Vagina (tissue), 2 donors: ENCODE measurements at regions not wholly inside any gene's neighbourhood (a gene's known extent, or its start where the extent isn't known, plus 50 kb on each side); places are given as distances from the start of the nearest gene placed in this dataset.
"Not testable (repeated sequence)": the region's sequence is repeated elsewhere in the genome, so short reads cannot be mapped to it uniquely, and the experiment has no call there.

Source experiments
- POLR2A ChIP-seq, 2 donors: fragments of 450-650 bp; IDR thresholded peaks; one replicate each; pipeline ENCODE4 v1.6.1; 2017; ENCODE audit warnings: antibody characterized with exemption in 2 of 2, mild to moderate bottlenecking in 2 of 2, moderate library complexity in 2 of 2
- POLR2AphosphoS5 ChIP-seq, 2 donors: sonication (generic); formaldehyde crosslinking; IDR thresholded peaks; one replicate each; pipeline ENCODE4 v1.9.0; 2017; ENCODE audit warnings: antibody characterized with exemption in 2 of 2, mild to moderate bottlenecking in 2 of 2, low read depth in 1 of 2; ENCODE audit not compliant: insufficient read depth in 1 of 2
- TF ChIP-seq, protein P1 (sequence below), 3 experiments: fragments of 450-650 bp in 2 of 3; fragments of 200-600 bp in 1 of 3; sonication (generic) in 1 of 3; IDR thresholded peaks; one replicate each; pipeline ENCODE4 v1.5.1; 2017 to 2019; ENCODE audit warnings: antibody characterized with exemption in 3 of 3, mild to moderate bottlenecking in 2 of 3, moderate library complexity in 2 of 3

DNA sequence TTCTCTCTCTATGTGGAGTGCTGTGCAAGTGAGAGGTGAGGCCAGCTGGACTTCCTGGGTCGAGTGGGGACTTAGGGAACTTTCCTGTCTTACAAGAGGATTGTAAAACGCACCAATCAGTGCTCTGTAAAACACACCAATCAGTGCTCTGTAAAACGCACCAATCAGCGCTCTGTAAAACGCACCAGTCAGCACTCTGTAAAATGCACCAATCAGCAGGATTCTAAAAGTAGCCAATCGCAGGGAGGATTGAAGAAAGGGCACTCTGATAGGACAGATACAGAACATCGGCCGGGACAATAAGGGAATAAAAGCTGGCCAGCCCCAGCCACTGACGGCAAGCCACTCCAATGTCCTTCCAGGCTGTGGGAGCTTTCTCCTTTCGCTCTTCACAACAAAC is 52.0 kb upstream of the PTCH1 start:
- TF ChIP-seq, protein P1, sequence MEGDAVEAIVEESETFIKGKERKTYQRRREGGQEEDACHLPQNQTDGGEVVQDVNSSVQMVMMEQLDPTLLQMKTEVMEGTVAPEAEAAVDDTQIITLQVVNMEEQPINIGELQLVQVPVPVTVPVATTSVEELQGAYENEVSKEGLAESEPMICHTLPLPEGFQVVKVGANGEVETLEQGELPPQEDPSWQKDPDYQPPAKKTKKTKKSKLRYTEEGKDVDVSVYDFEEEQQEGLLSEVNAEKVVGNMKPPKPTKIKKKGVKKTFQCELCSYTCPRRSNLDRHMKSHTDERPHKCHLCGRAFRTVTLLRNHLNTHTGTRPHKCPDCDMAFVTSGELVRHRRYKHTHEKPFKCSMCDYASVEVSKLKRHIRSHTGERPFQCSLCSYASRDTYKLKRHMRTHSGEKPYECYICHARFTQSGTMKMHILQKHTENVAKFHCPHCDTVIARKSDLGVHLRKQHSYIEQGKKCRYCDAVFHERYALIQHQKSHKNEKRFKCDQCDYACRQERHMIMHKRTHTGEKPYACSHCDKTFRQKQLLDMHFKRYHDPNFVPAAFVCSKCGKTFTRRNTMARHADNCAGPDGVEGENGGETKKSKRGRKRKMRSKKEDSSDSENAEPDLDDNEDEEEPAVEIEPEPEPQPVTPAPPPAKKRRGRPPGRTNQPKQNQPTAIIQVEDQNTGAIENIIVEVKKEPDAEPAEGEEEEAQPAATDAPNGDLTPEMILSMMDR (IDR thresholded peaks at IDR 0.05): not testable (repeated sequence)
- TF ChIP-seq POLR2A (IDR thresholded peaks at IDR 0.05); POLR2AphosphoS5 (IDR thresholded peaks at IDR 0.05; ENCODE audit: insufficient read depth in 1 of 2, low read depth in 1 of 2): not testable (repeated sequence)
